K562 (cell line): ENCODE measurements at regions not wholly inside any gene's neighbourhood (a gene's known extent, or its start where the extent isn't known, plus 50 kb on each side); places are given as distances from the start of the nearest gene placed in this dataset.

Source experiments
- ATAC-seq: fragments of 200-7000 bp; cut with Tn5 transposase; 3 replicates; pipeline ENCODE4 v1.9.1; 2020; ENCODE audit warnings: moderate library complexity
- BruUV-seq: library from RNA; stranded (reverse); fragments of 400-500 nt; replicated peaks from 2 replicates; lab custom pipeline; 2021; lab: Mats Ljungman, UMichigan
- CTCF ChIA-PET: fragments of 300-600 bp; formaldehyde crosslinking; extraction: SDS; loops from one replicate; lab custom pipeline; 2021; ENCODE audit warnings: low intra/inter-chr PET ratio; lab: Yijun Ruan, JAX
- POLR2A ChIA-PET: fragments of 300-600, 350-650 bp; sonication (Branson Sonifier 250); formaldehyde crosslinking; extraction: SDS; loops from one replicate; lab custom pipeline; 2021; ENCODE audit warnings: antibody characterized with exemption, inconsistent platforms; lab: Yijun Ruan, JAX
- DNase-seq, 4 experiments: peaks; one replicate each; pipeline versions ENCODE4 v3.0.0 to v3.0.0-alpha.2; 2011 to 2018; ENCODE audit warnings: low spot score in 3 of 4, mixed read lengths in 3 of 4; ENCODE audit errors: extremely low read depth in 1 of 4
- FAIRE-seq: peaks from 2 replicates; lab custom pipeline; 2011; peaks lifted over from hg19 to GRCh38; lab: Jason Lieb, UNC
- H2AFZ ChIP-seq: 2 replicates; pipeline ENCODE4 v1.6.0; 2011; ENCODE audit warnings: low read depth, low read length, control low read depth, inconsistent platforms
- H3K27ac ChIP-seq: fragments of 200-600 bp; 3 replicates; pipeline ENCODE4 v1.8.0; 2011; ENCODE audit warnings: low read depth, mild to moderate bottlenecking, control low read depth, inconsistent platforms, low read length, moderate library complexity, mixed read lengths; ENCODE audit errors: extremely low read depth
- H3K27me3 ChIP-seq, 2 experiments: fragments of 300-600 bp in 1 of 2; 2 replicates in 1 of 2; 3 replicates in 1 of 2; pipeline versions ENCODE4 v1.6.0 to v1.8.0; 2011; ENCODE audit warnings: inconsistent platforms in 2 of 2, low read length in 2 of 2, mild to moderate bottlenecking in 1 of 2, mixed read lengths in 1 of 2, moderate library complexity in 1 of 2; ENCODE audit not compliant: control insufficient read depth in 2 of 2, insufficient read depth in 2 of 2
- H3K36me3 ChIP-seq: fragments of 300-600 bp; 3 replicates; pipeline ENCODE4 v1.8.0; 2011; ENCODE audit warnings: mild to moderate bottlenecking, low read length, inconsistent platforms; ENCODE audit not compliant: control insufficient read depth, insufficient read depth
- H3K4me1 ChIP-seq, 2 experiments: fragments of 200-600 bp in 1 of 2; replicated peaks in 1 of 2; 2 replicates in 1 of 2; 3 replicates in 1 of 2; pipeline versions ENCODE4 v1.5.1 to v1.8.0; 2011; ENCODE audit warnings: inconsistent platforms in 2 of 2, low read length in 2 of 2, mild to moderate bottlenecking in 1 of 2, mixed read lengths in 1 of 2, moderate library complexity in 1 of 2; ENCODE audit not compliant: control insufficient read depth in 2 of 2, insufficient read depth in 2 of 2
- H3K4me2 ChIP-seq: 2 replicates; pipeline ENCODE4 v1.6.1; 2011; ENCODE audit warnings: low read length, control low read depth, inconsistent platforms, mixed read lengths; ENCODE audit not compliant: insufficient read depth
- H3K4me3 ChIP-seq: fragments of 200-600 bp; sonication (generic), shearing (Covaris generic); 2 replicates; pipeline ENCODE4 v1.5.1; 2016; ENCODE audit warnings: control low read depth, inconsistent platforms
- H3K79me2 ChIP-seq: fragments of 200-600 bp; 3 replicates; pipeline ENCODE4 v1.8.0; 2011; ENCODE audit warnings: low read length, inconsistent platforms; ENCODE audit not compliant: control insufficient read depth, insufficient read depth
- H3K9ac ChIP-seq, 2 experiments: 2 replicates each; pipeline versions ENCODE4 v1.6.0 to v1.6.1; 2011; ENCODE audit warnings: low read depth in 2 of 2, low read length in 2 of 2, control low read depth in 1 of 2, inconsistent platforms in 1 of 2, mild to moderate bottlenecking in 1 of 2, mixed read lengths in 1 of 2; ENCODE audit not compliant: insufficient read depth in 1 of 2
- H3K9me1 ChIP-seq: one replicate; pipeline ENCODE4 v1.6.0; 2011; ENCODE audit warnings: inconsistent platforms, mild to moderate bottlenecking, low read length, moderate library complexity; ENCODE audit not compliant: control insufficient read depth, insufficient read depth
- H3K9me3 ChIP-seq: replicated peaks from 2 replicates; pipeline ENCODE4 v1.5.1; 2011; ENCODE audit warnings: low read depth, low read length, inconsistent platforms; ENCODE audit not compliant: control insufficient read depth, insufficient read depth
- H4K20me1 ChIP-seq: replicated peaks from 2 replicates; pipeline ENCODE4 v1.6.1; 2011; ENCODE audit warnings: low read length, inconsistent platforms, mixed read lengths; ENCODE audit not compliant: control insufficient read depth, insufficient read depth
- BRD4 ChIP-seq: fragments of 200-600 bp; sonication (generic); IDR thresholded peaks from 2 replicates; pipeline ENCODE4 v1.6.1; 2017; ENCODE audit warnings: inconsistent platforms
- HIVEP1 ChIP-seq: fragments of 250-450 bp; sonication (Bioruptor Pico); IDR thresholded peaks from 2 replicates; pipeline ENCODE4 v1.4.0; 2020; ENCODE audit warnings: mild to moderate bottlenecking
- HNRNPH1 ChIP-seq: fragments of 200-400 bp; formaldehyde crosslinking; optimal IDR thresholded peaks from 2 replicates; pipeline ENCODE3; 2017; ENCODE audit warnings: low read depth, mild to moderate bottlenecking, low read length, moderate library complexity
- ILK ChIP-seq: fragments of 450-650 bp; IDR thresholded peaks from 2 replicates; pipeline ENCODE4 v1.6.1; 2016; ENCODE audit warnings: missing genetic modification characterization, low read depth, mild to moderate bottlenecking, missing compliant biosample characterization, moderate library complexity, borderline replicate concordance
- MAFG ChIP-seq: fragments of 450-650 bp; conservative IDR thresholded peaks from 2 replicates; pipeline ENCODE4 v1.6.1; 2016; ENCODE audit warnings: missing genetic modification characterization, missing compliant biosample characterization
- MIER1 ChIP-seq: fragments of 450-650 bp; IDR thresholded peaks from 2 replicates; pipeline ENCODE4 v1.6.1; 2016; ENCODE audit warnings: antibody characterized with exemption, mild to moderate bottlenecking, low read depth
- NFRKB ChIP-seq: fragments of 450-650 bp; IDR thresholded peaks from 2 replicates; pipeline ENCODE4 v1.6.1; 2016; ENCODE audit warnings: low read depth
- RBBP5 ChIP-seq: fragments of 200-600 bp; sonication (generic); IDR thresholded peaks from 2 replicates; pipeline ENCODE4 v1.6.1; 2012; ENCODE audit warnings: borderline replicate concordance, mild to moderate bottlenecking, low read length, control low read depth, inconsistent platforms; ENCODE audit not compliant: insufficient read depth, poor library complexity, severe bottlenecking
- SPI1 ChIP-seq: IDR thresholded peaks from 2 replicates; pipeline ENCODE4 v1.6.1; 2011; ENCODE audit warnings: low read depth, low read length, control low read depth, borderline replicate concordance
- TRIM24 ChIP-seq, 2 experiments: fragments of 450-650 bp; IDR thresholded peaks; 2 replicates each; pipeline ENCODE4 v1.6.1; 2016
- XRCC4 ChIP-seq: IDR thresholded peaks from one replicate; pipeline ENCODE4 v1.6.1; 2011; ENCODE audit not compliant: insufficient read depth, insufficient read length; ENCODE audit errors: extremely low read depth
- WGBS: fragments of 100-300 bp; shearing (Covaris generic); methylation state at CpG from one replicate; pipeline ENCODE4 v1.1.6; 2016; ENCODE audit warnings: low coverage, mixed read lengths; ENCODE audit not compliant: insufficient coverage; ENCODE audit errors: missing lambda C conversion rate; 5-methylcytosine and 5-hydroxymethylcytosine counted together
- in situ Hi-C: fragments of 300-500 bp; cut with MboI; formaldehyde crosslinking; loops from 4 replicates; pipeline ENCODE4 v1.15.0; 2018; ENCODE audit warnings: inconsistent platforms, mixed read lengths
- intact Hi-C: fragments of 100-400 bp; cut with micrococcal nuclease; formaldehyde crosslinking; loops from 2 replicates; pipeline ENCODE4 v1.14.2; 2022
- TF ChIP-seq, protein P1 (sequence below), 3 experiments: IDR thresholded peaks in 2 of 3; conservative IDR thresholded peaks in 1 of 3; 2 replicates each; pipeline ENCODE4 v1.5.1; 2011 to 2012; ENCODE audit warnings: low read length in 3 of 3, mild to moderate bottlenecking in 3 of 3, control low read depth in 2 of 3, improper control_type of control experiment in 1 of 3, inconsistent platforms in 1 of 3, low read depth in 1 of 3, mixed read lengths in 1 of 3, moderate library complexity in 1 of 3; ENCODE audit not compliant: insufficient read depth in 2 of 3
- TF ChIP-seq, protein P2 (sequence below): fragments of 150-350 bp; IDR thresholded peaks from 2 replicates; pipeline ENCODE4 v1.6.1; 2014; ENCODE audit warnings: low read depth, mild to moderate bottlenecking, low read length, borderline replicate concordance
- TF ChIP-seq, protein P3 (sequence below): fragments of 250-450 bp; sonication (Bioruptor Pico); IDR thresholded peaks from 2 replicates; pipeline ENCODE4 v1.5.0; 2021

DNA sequence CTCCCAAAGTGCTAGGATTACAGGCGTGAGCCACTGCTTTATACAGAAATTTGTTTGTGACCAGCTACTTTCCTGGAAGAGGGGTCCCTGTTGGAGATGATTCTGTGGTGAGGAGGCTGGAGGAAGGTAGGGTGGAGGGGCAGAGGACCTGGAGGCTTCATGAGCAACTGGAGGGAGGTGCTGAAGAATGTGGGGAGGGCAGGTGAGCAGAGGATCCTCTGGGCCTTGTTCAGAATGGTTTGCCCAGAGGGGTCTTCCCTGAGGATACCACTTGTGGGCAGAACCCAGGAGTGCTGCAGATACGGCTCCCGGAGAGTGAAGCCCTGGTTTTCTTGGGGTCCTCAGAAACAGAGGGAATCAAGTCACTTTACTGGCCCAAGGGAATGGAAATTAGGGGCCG lies 67.2 kb upstream of the WDR26 start (continued):
- TF ChIP-seq MIER1 (no peak), NFRKB (no peak), SPI1 (no peak), TRIM24 (IDR thresholded peaks at IDR 0.05) (no peak)
- TF ChIP-seq, protein P1, sequence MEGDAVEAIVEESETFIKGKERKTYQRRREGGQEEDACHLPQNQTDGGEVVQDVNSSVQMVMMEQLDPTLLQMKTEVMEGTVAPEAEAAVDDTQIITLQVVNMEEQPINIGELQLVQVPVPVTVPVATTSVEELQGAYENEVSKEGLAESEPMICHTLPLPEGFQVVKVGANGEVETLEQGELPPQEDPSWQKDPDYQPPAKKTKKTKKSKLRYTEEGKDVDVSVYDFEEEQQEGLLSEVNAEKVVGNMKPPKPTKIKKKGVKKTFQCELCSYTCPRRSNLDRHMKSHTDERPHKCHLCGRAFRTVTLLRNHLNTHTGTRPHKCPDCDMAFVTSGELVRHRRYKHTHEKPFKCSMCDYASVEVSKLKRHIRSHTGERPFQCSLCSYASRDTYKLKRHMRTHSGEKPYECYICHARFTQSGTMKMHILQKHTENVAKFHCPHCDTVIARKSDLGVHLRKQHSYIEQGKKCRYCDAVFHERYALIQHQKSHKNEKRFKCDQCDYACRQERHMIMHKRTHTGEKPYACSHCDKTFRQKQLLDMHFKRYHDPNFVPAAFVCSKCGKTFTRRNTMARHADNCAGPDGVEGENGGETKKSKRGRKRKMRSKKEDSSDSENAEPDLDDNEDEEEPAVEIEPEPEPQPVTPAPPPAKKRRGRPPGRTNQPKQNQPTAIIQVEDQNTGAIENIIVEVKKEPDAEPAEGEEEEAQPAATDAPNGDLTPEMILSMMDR (IDR thresholded peaks at IDR 0.05 in 2 of 3, conservative IDR thresholded peaks at IDR 0.05 in 1 of 3; ENCODE audit: insufficient read depth in 2 of 3, low read depth in 1 of 3, low read length in 3 of 3): no peak

DNA sequence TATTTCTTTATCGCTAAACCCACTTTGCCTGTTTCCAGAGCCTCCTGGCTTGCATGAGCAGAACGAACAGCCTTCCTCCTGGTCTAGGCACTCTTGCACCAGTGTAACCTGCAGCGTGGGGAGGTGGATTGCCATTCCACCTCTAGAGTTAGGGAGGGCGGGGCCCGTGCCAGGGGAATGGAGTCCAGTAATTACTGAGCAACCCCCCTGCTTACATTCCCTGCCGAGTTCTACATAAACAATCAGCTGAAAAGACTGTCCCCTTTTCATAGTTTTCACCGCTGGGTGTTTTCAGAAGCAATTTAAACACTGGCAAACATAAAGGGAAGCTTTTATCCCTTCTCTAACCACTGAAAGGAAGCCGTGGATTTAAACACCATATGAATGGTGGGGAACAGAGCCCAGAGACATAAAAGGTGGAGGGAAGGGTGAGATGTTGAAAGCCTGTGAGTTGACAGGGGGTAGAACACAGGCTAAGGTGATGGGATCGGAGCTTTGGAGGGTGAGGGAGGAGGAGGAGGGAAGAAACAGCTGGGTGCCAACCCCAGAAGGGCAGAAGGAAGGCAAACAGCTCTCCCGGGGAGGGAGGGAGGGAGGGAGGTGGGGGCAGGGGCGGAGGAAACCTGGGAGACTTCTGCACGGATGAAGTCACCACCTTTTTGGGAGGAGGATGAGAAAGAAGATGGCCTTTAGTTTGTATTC lies 68.0 kb upstream of the WDR26 start:
- peak overlapping the region in 1 of 2 experiments; percentile 28; a peak in 2 of 4 replicates for H3K9ac ChIP-seq
- no TSS peak for BruUV-seq
- H3K9me1 ChIP-seq: no peaks in the 10 kb centered on the region
- CTCF ChIA-PET: no interaction called here
- H3K36me3 ChIP-seq: no peaks in the 10 kb centered on the region
- H3K4me2 ChIP-seq: peak overlapping the region; percentile 79
- H3K9me3 ChIP-seq: no peaks in the 10 kb centered on the region
- ATAC-seq (no peak; the same call in 2 of the 3 replicates), FAIRE-seq (no peak), DNase-seq (peak; percentile 39 to 59 (median 48))
- peak overlapping the region; percentile 81 for H2AFZ ChIP-seq
- H3K27me3 ChIP-seq: no peaks in the 10 kb centered on the region
- H3K27ac ChIP-seq: peak overlapping the region; percentile 54; the same call in 2 of the 3 replicates
- WGBS: 39% methylated on average over 10 of the region's 12 CpGs
- H3K4me3 ChIP-seq: no peak overlapping the region
- H3K79me2 ChIP-seq: no peaks in the 10 kb centered on the region
- in situ Hi-C loops: no loop called here
- POLR2A ChIA-PET: interaction anchor here (0.6 to 0.8 kb wide), 4 partner anchors 14 to 321 kb away, joined by 3 to 4 read pairs (median 4); no protein-coding TSS in a partner anchor
- H4K20me1 ChIP-seq: no peaks in the 10 kb centered on the region
- peaks cover 46 to 49% of the 10 kb centered on the region in 2 experiments for H3K4me1 ChIP-seq
- intact Hi-C loops: loop anchor here (1.0 to 5.0 kb wide), 6 partner anchors 45 to 805 kb away; partner anchors contain the start of genes CNIH4 and NVL
- TF ChIP-seq RBBP5 (peak; percentile 6), XRCC4 (no peak), HIVEP1 (CRISPR knock-in tag) (no peak), HNRNPH1 (no peak), BRD4 (0 out of 2 replicates have a peak, but pooled peaks have one; percentile 16), ILK (tag) (no peak), MAFG (tag) (no peak)
- TF ChIP-seq, protein P2, sequence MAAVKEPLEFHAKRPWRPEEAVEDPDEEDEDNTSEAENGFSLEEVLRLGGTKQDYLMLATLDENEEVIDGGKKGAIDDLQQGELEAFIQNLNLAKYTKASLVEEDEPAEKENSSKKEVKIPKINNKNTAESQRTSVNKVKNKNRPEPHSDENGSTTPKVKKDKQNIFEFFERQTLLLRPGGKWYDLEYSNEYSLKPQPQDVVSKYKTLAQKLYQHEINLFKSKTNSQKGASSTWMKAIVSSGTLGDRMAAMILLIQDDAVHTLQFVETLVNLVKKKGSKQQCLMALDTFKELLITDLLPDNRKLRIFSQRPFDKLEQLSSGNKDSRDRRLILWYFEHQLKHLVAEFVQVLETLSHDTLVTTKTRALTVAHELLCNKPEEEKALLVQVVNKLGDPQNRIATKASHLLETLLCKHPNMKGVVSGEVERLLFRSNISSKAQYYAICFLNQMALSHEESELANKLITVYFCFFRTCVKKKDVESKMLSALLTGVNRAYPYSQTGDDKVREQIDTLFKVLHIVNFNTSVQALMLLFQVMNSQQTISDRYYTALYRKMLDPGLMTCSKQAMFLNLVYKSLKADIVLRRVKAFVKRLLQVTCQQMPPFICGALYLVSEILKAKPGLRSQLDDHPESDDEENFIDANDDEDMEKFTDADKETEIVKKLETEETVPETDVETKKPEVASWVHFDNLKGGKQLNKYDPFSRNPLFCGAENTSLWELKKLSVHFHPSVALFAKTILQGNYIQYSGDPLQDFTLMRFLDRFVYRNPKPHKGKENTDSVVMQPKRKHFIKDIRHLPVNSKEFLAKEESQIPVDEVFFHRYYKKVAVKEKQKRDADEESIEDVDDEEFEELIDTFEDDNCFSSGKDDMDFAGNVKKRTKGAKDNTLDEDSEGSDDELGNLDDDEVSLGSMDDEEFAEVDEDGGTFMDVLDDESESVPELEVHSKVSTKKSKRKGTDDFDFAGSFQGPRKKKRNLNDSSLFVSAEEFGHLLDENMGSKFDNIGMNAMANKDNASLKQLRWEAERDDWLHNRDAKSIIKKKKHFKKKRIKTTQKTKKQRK: no peak
- TF ChIP-seq, protein P3, sequence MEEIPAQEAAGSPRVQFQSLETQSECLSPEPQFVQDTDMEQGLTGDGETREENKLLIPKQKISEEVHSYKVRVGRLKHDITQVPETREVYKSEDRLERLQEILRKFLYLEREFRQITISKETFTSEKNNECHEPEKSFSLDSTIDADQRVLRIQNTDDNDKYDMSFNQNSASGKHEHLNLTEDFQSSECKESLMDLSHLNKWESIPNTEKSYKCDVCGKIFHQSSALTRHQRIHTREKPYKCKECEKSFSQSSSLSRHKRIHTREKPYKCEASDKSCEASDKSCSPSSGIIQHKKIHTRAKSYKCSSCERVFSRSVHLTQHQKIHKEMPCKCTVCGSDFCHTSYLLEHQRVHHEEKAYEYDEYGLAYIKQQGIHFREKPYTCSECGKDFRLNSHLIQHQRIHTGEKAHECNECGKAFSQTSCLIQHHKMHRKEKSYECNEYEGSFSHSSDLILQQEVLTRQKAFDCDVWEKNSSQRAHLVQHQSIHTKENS (CRISPR knock-in tag): no peak
